Hepatocyte (in vitro differentiated cells): ENCODE measurements at regions not wholly inside any gene's neighbourhood (a gene's known extent, or its start where the extent isn't known, plus 50 kb on each side); places are given as distances from the start of the nearest gene placed in this dataset.

ENCODE experiments used
- CTCF ChIP-seq: fragments of 200-600 bp; sonication (generic); IDR thresholded peaks from 2 replicates; pipeline ENCODE4 v1.5.1; 2016; ENCODE audit warnings: antibody characterized with exemption, mild to moderate bottlenecking; ENCODE audit not compliant: poor library complexity
- EZH2 ChIP-seq: fragments of 200-600 bp; sonication (generic); IDR thresholded peaks from 2 replicates; pipeline ENCODE4 v1.6.1; 2016; ENCODE audit warnings: antibody characterized with exemption, mild to moderate bottlenecking, borderline replicate concordance
- EZH2phosphoT487 ChIP-seq: fragments of 200-600 bp; sonication (generic); IDR thresholded peaks from one replicate; pipeline ENCODE4 v1.6.1; 2018; ENCODE audit warnings: antibody characterized with exemption, mild to moderate bottlenecking, low read depth, moderate library complexity; ENCODE audit not compliant: unreplicated experiment, severe bottlenecking

DNA sequence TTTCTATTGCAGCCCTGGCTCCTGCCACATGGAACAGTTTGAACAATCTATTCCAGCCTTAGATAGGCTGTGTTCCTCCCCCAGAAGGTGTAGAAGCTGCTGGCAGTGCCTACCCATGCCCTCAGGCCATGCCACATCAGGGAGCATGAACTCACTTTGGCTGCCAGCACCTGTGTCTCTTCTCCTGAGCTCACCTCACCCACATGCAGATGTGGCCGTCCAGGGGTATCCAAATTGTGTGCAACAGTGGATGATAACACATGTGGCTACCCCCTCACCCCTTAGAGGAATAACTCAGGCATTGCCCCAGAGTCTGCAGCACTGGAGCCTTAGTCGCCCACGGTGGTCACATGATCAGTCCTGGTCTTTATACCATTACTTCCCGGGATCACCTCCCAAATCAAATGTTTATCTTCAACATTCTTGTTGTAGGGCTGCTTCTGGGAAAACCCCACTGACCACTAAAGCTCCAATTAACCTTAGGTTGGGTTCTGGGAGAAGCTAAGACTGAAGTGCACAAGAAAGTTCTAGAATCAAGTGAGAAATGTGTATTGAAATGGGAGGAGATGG is 110.4 kb downstream of the BANF2 start:
- TF ChIP-seq CTCF (no peak), EZH2 (no peak), EZH2phosphoT487 (no peak)
